ENCODE measurements at regions not wholly inside any gene's neighbourhood (a gene's known extent, or its start where the extent isn't known, plus 50 kb on each side); places are given as distances from the start of the nearest gene placed in this dataset.

GRCh38 chr5:90301248-90301647, 108.3 kb downstream of the CETN3 start:
- Mint-ChIP-seq H3K9me3 (ENCODE audit: unreplicated experiment) (no peaks in the 10 kb centered on the region), H3K4me1 (ENCODE audit: low read depth, unreplicated experiment) (no peaks in the 10 kb centered on the region), H3K4me3 (ENCODE audit: unreplicated experiment) (no peak overlapping the region), H3K27ac (ENCODE audit: unreplicated experiment) (no peak overlapping the region), H3K27me3 (ENCODE audit: low read depth, unreplicated experiment) (no peaks in the 10 kb centered on the region), H3K36me3 (ENCODE audit: low read depth, unreplicated experiment) (no peaks in the 10 kb centered on the region)
- Histone ChIP-seq H3K9ac (ENCODE audit: low read length) (no peak overlapping the region), H4K20me1 (ENCODE audit: insufficient read depth, low read length) (no peaks in the 10 kb centered on the region), H3K4me2 (ENCODE audit: low read length) (no peak overlapping the region), H3K27ac (ENCODE audit: low read depth, low read length) (no peak overlapping the region), H2AFZ (ENCODE audit: low read depth, low read length) (no peak overlapping the region), H3K4me3 (ENCODE audit: insufficient read depth, low read depth, low read length) (no peak overlapping the region), H3K9me3 (ENCODE audit: insufficient read depth, low read depth, low read length) (no peaks in the 10 kb centered on the region), H3K4me1 (ENCODE audit: insufficient read depth, low read length) (no peaks in the 10 kb centered on the region), H3K79me2 (ENCODE audit: insufficient read depth, low read length) (no peaks in the 10 kb centered on the region), H3K27me3 (ENCODE audit: insufficient read depth, low read length) (no peaks in the 10 kb centered on the region), H3K36me3 (ENCODE audit: insufficient read depth, low read length) (no peaks in the 10 kb centered on the region)
- TF ChIP-seq EZH2 (IDR thresholded peaks at IDR 0.05; ENCODE audit: insufficient read depth, low read length), result no peak
- TF ChIP-seq CTCF (IDR thresholded peaks at IDR 0.05; ENCODE audit: insufficient read depth, low read depth, low read length), result no peak
- no peak for DNase-seq (ENCODE audit: low read depth)
- FAIRE-seq, result no peak

- H3K27ac ChIP-seq (ENCODE audit: low read depth, low read length), result no peak overlapping the region
- Mint-ChIP-seq H3K9me3 (ENCODE audit: unreplicated experiment) (peaks cover 2% of the 10 kb centered on the region), H3K27ac (ENCODE audit: unreplicated experiment) (no peak overlapping the region), H3K36me3 (ENCODE audit: low read depth, unreplicated experiment) (no peaks in the 10 kb centered on the region), H3K27me3 (ENCODE audit: low read depth, unreplicated experiment) (no peaks in the 10 kb centered on the region), H3K4me1 (ENCODE audit: low read depth, unreplicated experiment) (peaks cover 3% of the 10 kb centered on the region), H3K4me3 (ENCODE audit: unreplicated experiment) (no peak overlapping the region)
- DNase-seq (ENCODE audit: low read depth) (no peak), FAIRE-seq (no peak)
- no peaks in the 10 kb centered on the region for H3K79me2 ChIP-seq (ENCODE audit: insufficient read depth, low read length)
- no peaks in the 10 kb centered on the region for H4K20me1 ChIP-seq (ENCODE audit: insufficient read depth, low read length)
- no peak for TF ChIP-seq EZH2 (IDR thresholded peaks at IDR 0.05; ENCODE audit: insufficient read depth, low read length)
- no peak for TF ChIP-seq CTCF (IDR thresholded peaks at IDR 0.05; ENCODE audit: insufficient read depth, low read depth, low read length)
- H2AFZ ChIP-seq (ENCODE audit: low read depth, low read length), result no peak overlapping the region
- no peaks in the 10 kb centered on the region for H3K4me1 ChIP-seq (ENCODE audit: insufficient read depth, low read length)
- no peaks in the 10 kb centered on the region for H3K9me3 ChIP-seq (ENCODE audit: insufficient read depth, low read depth, low read length)
- H3K27me3 ChIP-seq (ENCODE audit: insufficient read depth, low read length), result no peaks in the 10 kb centered on the region
- H3K36me3 ChIP-seq (ENCODE audit: insufficient read depth, low read length), result no peaks in the 10 kb centered on the region
- H3K4me3 ChIP-seq (ENCODE audit: insufficient read depth, low read depth, low read length), result no peak overlapping the region
- H3K4me2 ChIP-seq (ENCODE audit: low read length), result no peak overlapping the region
- no peak overlapping the region for H3K9ac ChIP-seq (ENCODE audit: low read length)
These were observed 112.4 kb downstream of the CETN3 start for GRCh38 chr5:90297045-90297764.

GRCh38 chr5:90294604-90295003, 115.0 kb downstream of the CETN3 start:
- no peak overlapping the region for H3K27ac Mint-ChIP-seq (ENCODE audit: unreplicated experiment)
- no peaks in the 10 kb centered on the region for H3K27me3 ChIP-seq (ENCODE audit: insufficient read depth, low read length)

More at GRCh38 chr5:90294604-90295003, 115.0 kb downstream of the CETN3 start:
- H3K9me3 Mint-ChIP-seq (ENCODE audit: unreplicated experiment), result peaks cover 2% of the 10 kb centered on the region
- no peaks in the 10 kb centered on the region for H3K36me3 Mint-ChIP-seq (ENCODE audit: low read depth, unreplicated experiment)
- no peak overlapping the region for H3K4me3 Mint-ChIP-seq (ENCODE audit: unreplicated experiment)
- no peak overlapping the region for H3K27ac ChIP-seq (ENCODE audit: low read depth, low read length)
- H3K79me2 ChIP-seq (ENCODE audit: insufficient read depth, low read length), result no peaks in the 10 kb centered on the region
- H3K27me3 Mint-ChIP-seq (ENCODE audit: low read depth, unreplicated experiment), result no peaks in the 10 kb centered on the region
- no peak overlapping the region for H3K9ac ChIP-seq (ENCODE audit: low read length)
- no peak for TF ChIP-seq CTCF (IDR thresholded peaks at IDR 0.05; ENCODE audit: insufficient read depth, low read depth, low read length)
- TF ChIP-seq EZH2 (IDR thresholded peaks at IDR 0.05; ENCODE audit: insufficient read depth, low read length), result no peak
- FAIRE-seq (no peak), DNase-seq (ENCODE audit: low read depth) (no peak)
- no peaks in the 10 kb centered on the region for H3K9me3 ChIP-seq (ENCODE audit: insufficient read depth, low read depth, low read length)
- H3K4me1 Mint-ChIP-seq (ENCODE audit: low read depth, unreplicated experiment), result peaks cover 3% of the 10 kb centered on the region
- no peak overlapping the region for H2AFZ ChIP-seq (ENCODE audit: low read depth, low read length)
- no peak overlapping the region for H3K4me3 ChIP-seq (ENCODE audit: insufficient read depth, low read depth, low read length)
- no peak overlapping the region for H3K4me2 ChIP-seq (ENCODE audit: low read length)
- H4K20me1 ChIP-seq (ENCODE audit: insufficient read depth, low read length), result no peaks in the 10 kb centered on the region
- H3K4me1 ChIP-seq (ENCODE audit: insufficient read depth, low read length), result no peaks in the 10 kb centered on the region
- no peaks in the 10 kb centered on the region for H3K36me3 ChIP-seq (ENCODE audit: insufficient read depth, low read length)
